Activated naive CD8-positive, alpha-beta T cell treated with anti-CD3 and anti-CD28 coated beads, Interleukin-2, amount 50 U/mL, for 24 hours (primary cell): ENCODE measurements at regions not wholly inside any gene's neighbourhood (a gene's known extent, or its start where the extent isn't known, plus 50 kb on each side); places are given as distances from the start of the nearest gene placed in this dataset.
A peak's percentile ranks its signal among the peaks of the same experiment; 100 is the strongest.

ENCODE experiments used
- ATAC-seq: fragments of 150-1000 bp; cut with Tn5 transposase; one replicate; pipeline ENCODE4 v1.10.0; 2021
- DNase-seq: peaks from one replicate; pipeline ENCODE4 v3.0.0; 2021
- H3K27ac Mint-ChIP-seq: one replicate; pipeline ENCODE4 v1.8.0; 2021; ENCODE audit warnings: mild to moderate bottlenecking, mixed read lengths
- H3K27me3 Mint-ChIP-seq: one replicate; pipeline ENCODE4 v1.8.0; 2021; ENCODE audit warnings: mixed read lengths
- H3K36me3 Mint-ChIP-seq: one replicate; pipeline ENCODE4 v1.8.0; 2021; ENCODE audit warnings: low read depth, mixed read lengths
- H3K4me1 Mint-ChIP-seq: one replicate; pipeline ENCODE4 v1.8.0; 2021; ENCODE audit warnings: mixed read lengths
- H3K4me3 Mint-ChIP-seq: one replicate; pipeline ENCODE4 v1.8.0; 2021; ENCODE audit warnings: mild to moderate bottlenecking, moderate library complexity, mixed read lengths
- H3K9me3 Mint-ChIP-seq: one replicate; pipeline ENCODE4 v1.8.0; 2021; ENCODE audit warnings: mixed read lengths

GRCh38 chr5:67318746-67319145 is 122.1 kb upstream of the CD180 start:
- Mint-ChIP-seq H3K27me3 (no peaks in the 10 kb centered on the region), H3K9me3 (no peaks in the 10 kb centered on the region), H3K4me1 (peaks cover 4% of the 10 kb centered on the region), H3K4me3 (no peak overlapping the region), H3K36me3 (no peaks in the 10 kb centered on the region), H3K27ac (no peak overlapping the region)
- DNase-seq (no peak), ATAC-seq (no peak)

DNA sequence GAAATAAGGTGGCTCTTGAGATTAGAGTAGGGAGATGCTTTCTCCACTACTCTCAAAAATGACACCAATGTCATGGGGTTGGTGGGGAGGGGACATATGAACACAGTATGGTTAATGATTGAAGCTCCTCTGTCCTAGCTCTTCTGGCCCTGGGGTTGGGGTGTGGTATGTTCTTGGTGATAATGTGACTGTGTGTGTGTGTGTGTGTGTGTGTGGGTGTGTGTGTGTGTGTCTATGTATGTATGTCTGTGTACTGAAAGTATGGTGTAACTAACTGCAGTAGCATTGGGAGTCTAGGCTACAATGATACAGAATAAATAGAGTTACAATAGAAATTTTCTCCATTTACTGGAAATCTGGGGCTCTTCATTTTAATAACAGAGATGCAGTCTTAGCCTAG is 121.0 kb upstream of the CD180 start:
- Mint-ChIP-seq H3K27ac (no peak overlapping the region), H3K4me1 (peaks cover 4% of the 10 kb centered on the region), H3K36me3 (no peaks in the 10 kb centered on the region), H3K4me3 (no peak overlapping the region), H3K9me3 (no peaks in the 10 kb centered on the region), H3K27me3 (no peaks in the 10 kb centered on the region)
- no peak for DNase-seq
- no peak for ATAC-seq

GRCh38 chr5:67316695-67317094 is 120.1 kb upstream of the CD180 start:
- Mint-ChIP-seq H3K9me3 (no peaks in the 10 kb centered on the region), H3K4me1 (peaks cover 4% of the 10 kb centered on the region), H3K4me3 (no peak overlapping the region), H3K27ac (no peak overlapping the region), H3K36me3 (no peaks in the 10 kb centered on the region), H3K27me3 (no peaks in the 10 kb centered on the region)
- ATAC-seq (no peak), DNase-seq (no peak)

- no peak overlapping the region for H3K27ac Mint-ChIP-seq
- H3K4me1 Mint-ChIP-seq = peaks cover 4% of the 10 kb centered on the region
- H3K9me3 Mint-ChIP-seq = no peaks in the 10 kb centered on the region
- H3K4me3 Mint-ChIP-seq = no peak overlapping the region
- no peaks in the 10 kb centered on the region for H3K36me3 Mint-ChIP-seq
- no peak for DNase-seq
- H3K27me3 Mint-ChIP-seq = no peaks in the 10 kb centered on the region
- no peak for ATAC-seq
Observed at GRCh38 chr5:67315082-67315989, 118.7 kb upstream of the CD180 start.

DNA sequence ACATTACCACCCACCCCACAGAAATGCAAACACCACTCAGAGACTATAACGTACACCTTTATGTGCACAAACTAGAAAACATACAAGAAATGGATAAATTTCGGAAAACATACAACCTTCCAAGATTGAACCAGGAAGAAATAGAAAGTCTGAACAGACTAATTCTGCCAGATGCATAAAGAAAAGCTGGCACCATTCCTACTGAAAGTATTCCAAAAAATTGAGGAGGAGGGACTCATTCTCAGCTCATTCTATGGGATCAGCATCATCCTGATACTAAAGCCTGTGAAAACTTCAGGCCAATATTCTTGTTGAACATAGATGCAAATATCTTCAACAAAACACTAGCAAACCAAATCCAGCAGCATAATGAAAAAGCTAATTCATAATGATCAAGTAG is 115.1 kb upstream of the CD180 start:
- Mint-ChIP-seq H3K4me3 (no peak overlapping the region), H3K27ac (no peak overlapping the region), H3K36me3 (no peaks in the 10 kb centered on the region), H3K9me3 (no peaks in the 10 kb centered on the region), H3K4me1 (peaks cover 14% of the 10 kb centered on the region), H3K27me3 (no peaks in the 10 kb centered on the region)
- ATAC-seq (no peak), DNase-seq (no peak)

- Mint-ChIP-seq H3K4me1 (peaks cover 19% of the 10 kb centered on the region), H3K36me3 (no peaks in the 10 kb centered on the region), H3K27ac (no peak overlapping the region), H3K4me3 (no peak overlapping the region), H3K9me3 (no peaks in the 10 kb centered on the region), H3K27me3 (no peaks in the 10 kb centered on the region)
- DNase-seq = no peak
- ATAC-seq = no peak
Observed at GRCh38 chr5:67311208-67311607, 114.6 kb upstream of the CD180 start.

GRCh38 chr5:67310740-67311139 is 114.1 kb upstream of the CD180 start:
- Mint-ChIP-seq H3K4me1 (peaks cover 24% of the 10 kb centered on the region), H3K4me3 (no peak overlapping the region), H3K27me3 (no peaks in the 10 kb centered on the region), H3K9me3 (no peaks in the 10 kb centered on the region), H3K27ac (no peak overlapping the region), H3K36me3 (no peaks in the 10 kb centered on the region)
- ATAC-seq = no peak
- DNase-seq = no peak

GRCh38 chr5:67310169-67310568 is 113.6 kb upstream of the CD180 start:
- no peak for ATAC-seq
- no peak for DNase-seq
- Mint-ChIP-seq H3K4me3 (no peak overlapping the region), H3K27me3 (no peaks in the 10 kb centered on the region), H3K4me1 (peaks cover 22% of the 10 kb centered on the region), H3K9me3 (no peaks in the 10 kb centered on the region), H3K36me3 (no peaks in the 10 kb centered on the region), H3K27ac (no peak overlapping the region)

- Mint-ChIP-seq H3K4me1 (peaks cover 22% of the 10 kb centered on the region), H3K9me3 (no peaks in the 10 kb centered on the region), H3K27ac (no peak overlapping the region), H3K4me3 (no peak overlapping the region), H3K27me3 (no peaks in the 10 kb centered on the region), H3K36me3 (no peaks in the 10 kb centered on the region)
- ATAC-seq (no peak), DNase-seq (no peak)
Observed at GRCh38 chr5:67308988-67309688, 112.5 kb upstream of the CD180 start.

GRCh38 chr5:67306965-67307607 is 110.5 kb upstream of the CD180 start:
- Mint-ChIP-seq H3K36me3 (no peaks in the 10 kb centered on the region), H3K4me3 (no peak overlapping the region), H3K4me1 (peaks cover 22% of the 10 kb centered on the region), H3K27ac (peak overlapping the region; percentile 29), H3K27me3 (no peaks in the 10 kb centered on the region), H3K9me3 (no peaks in the 10 kb centered on the region)
- ATAC-seq (no peak), DNase-seq (no peak)

DNA sequence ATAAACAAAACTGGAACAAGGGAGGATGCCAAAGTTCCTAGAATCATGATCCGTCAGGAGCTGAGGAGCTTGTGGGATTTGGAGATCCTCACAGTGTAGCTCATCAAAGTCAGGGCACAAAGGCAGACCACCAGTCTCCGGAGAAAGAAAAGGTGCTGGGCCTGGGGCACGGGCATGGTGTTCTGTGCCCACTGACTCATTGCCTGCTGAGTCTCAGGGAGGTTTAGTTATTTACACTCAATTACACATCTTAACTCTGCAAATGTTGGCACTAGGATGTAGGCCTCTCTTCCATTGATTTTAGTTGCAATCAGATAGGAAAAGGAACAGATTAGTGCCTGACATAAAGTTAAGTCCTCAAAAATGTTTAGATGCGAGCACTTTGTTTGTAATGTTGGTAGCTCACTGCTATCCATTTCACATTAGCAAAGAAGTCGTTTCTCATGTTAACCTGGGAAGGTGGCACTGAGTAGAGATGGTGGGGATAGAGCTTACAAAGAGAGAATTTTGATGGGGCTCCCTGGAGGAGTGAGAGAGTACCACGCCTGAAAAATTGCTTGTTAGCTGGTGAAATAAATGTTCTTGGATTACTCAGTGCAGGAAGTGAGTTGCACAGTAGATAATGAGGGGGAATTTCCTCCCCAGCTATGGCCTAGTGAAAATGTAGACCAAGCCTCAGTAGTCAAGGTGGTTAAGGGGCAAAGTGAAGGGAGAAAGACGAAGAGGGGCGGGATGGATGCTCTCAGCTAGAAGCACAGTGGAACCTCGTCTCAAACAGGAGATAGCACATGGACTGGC is 109.5 kb upstream of the CD180 start:
- peak; percentile 58 for ATAC-seq
- H3K4me3 Mint-ChIP-seq = no peak overlapping the region
- no peaks in the 10 kb centered on the region for H3K27me3 Mint-ChIP-seq
- H3K4me1 Mint-ChIP-seq = peaks cover 22% of the 10 kb centered on the region
- no peaks in the 10 kb centered on the region for H3K9me3 Mint-ChIP-seq
- DNase-seq = no peak
- no peaks in the 10 kb centered on the region for H3K36me3 Mint-ChIP-seq
- H3K27ac Mint-ChIP-seq = peak overlapping the region; percentile 39

DNA sequence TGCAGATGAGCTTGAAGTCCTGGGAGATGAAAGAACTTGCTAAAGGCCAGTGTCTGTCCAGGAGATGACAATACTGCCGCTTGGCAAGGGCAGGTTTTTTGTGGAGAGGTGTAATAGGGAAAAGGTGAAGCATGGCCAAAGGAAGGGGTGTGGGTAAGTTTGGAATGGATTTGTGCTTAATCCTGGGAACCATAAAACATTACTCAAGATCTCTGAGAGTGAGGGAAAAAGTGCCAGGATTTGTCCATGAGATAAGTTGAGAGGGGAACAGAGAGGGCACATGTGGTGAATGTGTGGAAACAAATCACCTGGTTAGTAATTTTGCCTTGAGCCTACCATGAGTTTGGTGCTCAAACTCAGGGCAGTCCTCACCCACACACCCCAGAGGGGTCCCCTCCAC is 108.8 kb upstream of the CD180 start:
- no peaks in the 10 kb centered on the region for H3K9me3 Mint-ChIP-seq
- H3K4me1 Mint-ChIP-seq = peaks cover 24% of the 10 kb centered on the region
- no peak overlapping the region for H3K27ac Mint-ChIP-seq
- ATAC-seq (no peak), DNase-seq (no peak)
- H3K4me3 Mint-ChIP-seq = no peak overlapping the region
- H3K36me3 Mint-ChIP-seq = no peaks in the 10 kb centered on the region
- H3K27me3 Mint-ChIP-seq = no peaks in the 10 kb centered on the region

DNA sequence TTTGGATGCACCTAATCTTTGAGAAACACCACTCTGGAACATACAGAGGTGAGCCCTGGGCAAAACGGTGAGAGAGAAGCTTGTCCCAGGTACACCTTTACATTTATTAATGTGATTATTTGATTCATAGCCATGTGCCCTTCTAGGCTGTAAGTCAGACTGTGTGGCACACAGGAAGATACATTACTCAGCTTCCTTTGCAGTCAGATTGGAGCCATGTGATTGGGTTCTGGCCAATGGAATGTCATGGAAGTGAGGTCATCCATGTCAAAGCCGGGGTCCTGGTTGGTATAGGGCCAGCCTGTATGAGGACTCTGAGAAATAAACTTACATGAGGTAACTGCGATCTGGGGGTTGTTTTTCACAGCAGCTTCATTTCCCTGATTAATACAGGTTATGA is 106.8 kb upstream of the CD180 start:
- Mint-ChIP-seq H3K4me1 (peaks cover 24% of the 10 kb centered on the region), H3K4me3 (no peak overlapping the region), H3K27ac (no peak overlapping the region), H3K27me3 (no peaks in the 10 kb centered on the region), H3K9me3 (no peaks in the 10 kb centered on the region), H3K36me3 (no peaks in the 10 kb centered on the region)
- ATAC-seq (no peak), DNase-seq (no peak)

- ATAC-seq = no peak
- Mint-ChIP-seq H3K36me3 (no peaks in the 10 kb centered on the region), H3K9me3 (peaks cover 3% of the 10 kb centered on the region), H3K4me3 (no peak overlapping the region), H3K27ac (no peak overlapping the region), H3K27me3 (no peaks in the 10 kb centered on the region), H3K4me1 (peaks cover 10% of the 10 kb centered on the region)
- DNase-seq = no peak
Observed at GRCh38 chr5:67301285-67301903, 104.8 kb upstream of the CD180 start.
